HepG2 (cell line): ENCODE measurements at regions not wholly inside any gene's neighbourhood (a gene's known extent, or its start where the extent isn't known, plus 50 kb on each side); places are given as distances from the start of the nearest gene placed in this dataset.
A peak's percentile ranks its signal among the peaks of the same experiment; 100 is the strongest.

Source experiments
- ATAC-seq: fragments of 200-7000 bp; cut with Tn5 transposase; 3 replicates; pipeline ENCODE4 v1.9.1; 2020; ENCODE audit warnings: mild to moderate bottlenecking, moderate library complexity
- BruUV-seq: library from RNA; stranded (reverse); fragments of 400-500 nt; replicated peaks from 2 replicates; lab custom pipeline; 2021; lab: Mats Ljungman, UMichigan
- CTCF ChIA-PET: fragments of 300-600 bp; formaldehyde crosslinking; extraction: SDS; loops from one replicate; lab custom pipeline; 2021; ENCODE audit warnings: low total read pairs, inconsistent platforms, low intra/inter-chr PET ratio; lab: Yijun Ruan, JAX
- POLR2A ChIA-PET: fragments of 350-600 bp; sonication (Branson Sonifier 250); formaldehyde crosslinking; loops from one replicate; lab custom pipeline; 2020; ENCODE audit warnings: antibody characterized with exemption, inconsistent platforms; lab: Yijun Ruan, JAX
- DNase-seq: peaks from one replicate; pipeline ENCODE4 v3.0.0-alpha.2; 2015; ENCODE audit warnings: low spot score
- FAIRE-seq: peaks from 3 replicates; lab custom pipeline; 2011; peaks lifted over from hg19 to GRCh38; lab: Jason Lieb, UNC
- H2AFZ ChIP-seq: one replicate; pipeline ENCODE4 v1.6.1; 2011; ENCODE audit warnings: low read length, inconsistent platforms
- H3K27ac ChIP-seq: fragments of 300-600 bp; 3 replicates; pipeline ENCODE4 v1.8.0; 2011; ENCODE audit warnings: mixed run types, mild to moderate bottlenecking, mixed read lengths, low read length, inconsistent platforms; ENCODE audit not compliant: insufficient read depth; ENCODE audit errors: extremely low read length
- H3K27me3 ChIP-seq, 2 experiments: fragments of 200-600 bp in 1 of 2; 2 replicates in 1 of 2; 3 replicates in 1 of 2; pipeline versions ENCODE4 v1.6.0 to v1.8.0; 2011; ENCODE audit warnings: low read length in 2 of 2, mild to moderate bottlenecking in 2 of 2, moderate library complexity in 2 of 2, inconsistent platforms in 1 of 2; ENCODE audit not compliant: insufficient read depth in 2 of 2, control insufficient read depth in 1 of 2
- H3K36me3 ChIP-seq, 2 experiments: fragments of 200-600 bp in 1 of 2; replicated peaks in 1 of 2; 2 replicates in 1 of 2; 3 replicates in 1 of 2; pipeline versions ENCODE4 v1.5.1 to v1.8.0; 2011; ENCODE audit warnings: low read length in 2 of 2, inconsistent platforms in 1 of 2; ENCODE audit not compliant: insufficient read depth in 2 of 2, control insufficient read depth in 1 of 2
- H3K4me1 ChIP-seq: 2 replicates; pipeline ENCODE4 v1.5.1; 2012; ENCODE audit warnings: low read length, inconsistent platforms; ENCODE audit not compliant: insufficient read depth
- H3K4me2 ChIP-seq: 2 replicates; pipeline ENCODE4 v1.6.0; 2011; ENCODE audit warnings: low read depth, low read length, inconsistent platforms
- H3K4me3 ChIP-seq, 3 experiments: fragments of 200-600 bp in 1 of 3; sonication (generic), shearing (Covaris generic) in 1 of 3; replicated peaks in 1 of 3; 2 replicates each; pipeline ENCODE4 v1.5.1; 2011 to 2016; ENCODE audit warnings: low read length in 3 of 3, inconsistent platforms in 2 of 3, low read depth in 2 of 3, mild to moderate bottlenecking in 2 of 3, control low read depth in 1 of 3, mixed read lengths in 1 of 3; ENCODE audit not compliant: insufficient read depth in 1 of 3
- H3K79me2 ChIP-seq: one replicate; pipeline ENCODE4 v1.6.1; 2011; ENCODE audit warnings: low read length, inconsistent platforms; ENCODE audit not compliant: insufficient read depth
- H3K9ac ChIP-seq: 2 replicates; pipeline ENCODE4 v1.6.0; 2011; ENCODE audit warnings: mild to moderate bottlenecking, low read depth, low read length, inconsistent platforms; ENCODE audit not compliant: insufficient read depth
- H3K9me3 ChIP-seq: 2 replicates; pipeline ENCODE4 v1.5.1; 2012; ENCODE audit warnings: mild to moderate bottlenecking, low read length
- H4K20me1 ChIP-seq: 2 replicates; pipeline ENCODE4 v1.6.0; 2011; ENCODE audit warnings: inconsistent platforms, mild to moderate bottlenecking, low read length, moderate library complexity; ENCODE audit not compliant: insufficient read depth
- ISL2 ChIP-seq: sonication (generic); formaldehyde crosslinking; IDR thresholded peaks from 2 replicates; pipeline ENCODE4 v1.5.0; 2020; ENCODE audit warnings: missing genetic modification reagents
- RFX1 ChIP-seq: fragments of 450-650 bp; IDR thresholded peaks from 2 replicates; pipeline ENCODE4 v1.6.1; 2017
- ZNF12 ChIP-seq: sonication (generic); formaldehyde crosslinking; IDR thresholded peaks from 2 replicates; pipeline ENCODE4 v1.5.0; 2020; ENCODE audit warnings: missing genetic modification reagents
- ZNF256 ChIP-seq: sonication (generic); formaldehyde crosslinking; conservative IDR thresholded peaks from 2 replicates; pipeline ENCODE4 v1.4.0; 2020; ENCODE audit warnings: missing genetic modification reagents
- ZNF709 ChIP-seq: sonication (generic); formaldehyde crosslinking; IDR thresholded peaks from 2 replicates; pipeline ENCODE4 v1.5.0; 2020; ENCODE audit warnings: mild to moderate bottlenecking, missing genetic modification reagents
- WGBS: methylation state at CpG from one replicate; pipeline ENCODE4 v1.1.6; 2017; ENCODE audit warnings: low lambda C conversion rate; 5-methylcytosine and 5-hydroxymethylcytosine counted together
- in situ Hi-C: cut with HindIII; loops from 2 replicates; pipeline ENCODE4 v1.10.0; 2017; ENCODE audit warnings: low pct_unique_long_range_greater_than_20kb; ENCODE audit not compliant: extremely low pct_ligation_motif_present
- intact Hi-C: fragments of 100-400 bp; cut with micrococcal nuclease; formaldehyde crosslinking; loops from one replicate; pipeline ENCODE4 v1.10.0; 2022; ENCODE audit not compliant: unreplicated experiment

- peaks cover 5 to 22% of the 10 kb centered on the region in 2 experiments; a peak in 4 of 5 replicates for H3K27me3 ChIP-seq
- H4K20me1 ChIP-seq = no peaks in the 10 kb centered on the region
- no peak overlapping the region for H2AFZ ChIP-seq
- no peak for TF ChIP-seq ZNF709 (CRISPR knock-in tag)
- TF ChIP-seq ZNF12 (CRISPR knock-in tag) = peak; percentile 90
- TF ChIP-seq, all 625 proteins: peak for 1
- no TSS peak for BruUV-seq
- ChIA-PET CTCF (no interaction called here), POLR2A (no interaction called here)
- Histone ChIP-seq H3K9me3 (peaks cover 6% of the 10 kb centered on the region), H3K4me2 (no peak overlapping the region), H3K79me2 (no peaks in the 10 kb centered on the region), H3K36me3 (no peaks in the 10 kb centered on the region), H3K27ac (no peak overlapping the region), H3K4me1 (no peaks in the 10 kb centered on the region; the same call in 1 of the 2 replicates), H3K9ac (no peak overlapping the region), H3K4me3 (no peak overlapping the region)
- no peak for FAIRE-seq
- no peak for ATAC-seq
- DNase-seq = no peak
- WGBS = 55% methylated on average over 5 of the region's 6 CpGs
- in situ Hi-C loops (no loop called here), intact Hi-C loops (no loop called here)
Measured at GRCh38 chr12:124647316-124647715, 79.9 kb upstream of the NCOR2 start.

GRCh38 chr12:124646385-124647230, 79.2 kb upstream of the NCOR2 start:
- WGBS = 42% methylated on average over 27 of the region's 34 CpGs
- no peaks in the 10 kb centered on the region for H3K79me2 ChIP-seq
- no peak for TF ChIP-seq RFX1
- TF ChIP-seq ISL2 = no peak
- no peak for TF ChIP-seq ZNF256 (CRISPR knock-in tag)
- no peak for ATAC-seq
- POLR2A ChIA-PET = no interaction called here
- H3K36me3 ChIP-seq = no peaks in the 10 kb centered on the region
- intact Hi-C loops (no loop called here), in situ Hi-C loops (no loop called here)
- peaks cover 6% of the 10 kb centered on the region for H3K9me3 ChIP-seq
- H3K4me3 ChIP-seq = no peak overlapping the region
- H2AFZ ChIP-seq = no peak overlapping the region
- no peaks in the 10 kb centered on the region for H4K20me1 ChIP-seq
- no peak for FAIRE-seq
- no peak for DNase-seq
- CTCF ChIA-PET = no interaction called here
- H3K4me1 ChIP-seq = no peaks in the 10 kb centered on the region; the same call in 1 of the 2 replicates
- BruUV-seq = no TSS peak
- no peak overlapping the region for H3K4me2 ChIP-seq
- peaks cover 2 to 16% of the 10 kb centered on the region in 2 experiments; a peak in 3 of 5 replicates for H3K27me3 ChIP-seq
- H3K27ac ChIP-seq = no peak overlapping the region
- no peak overlapping the region for H3K9ac ChIP-seq
